UCSD-AML1 (cell line): ENCODE measurements at regions not wholly inside any gene's neighbourhood (a gene's known extent, or its start where the extent isn't known, plus 50 kb on each side); places are given as distances from the start of the nearest gene placed in this dataset.
"Not testable (repeated sequence)": the region's sequence is repeated elsewhere in the genome, so short reads cannot be mapped to it uniquely, and the experiment has no call there.

Experiments used
- DNase-seq: peaks from one replicate; lab custom pipeline; 2025; ENCODE audit not compliant: unreplicated experiment; lab: John Stamatoyannopoulos, UW

- no peak for DNase-seq
Measured at GRCh38 chr2:17257189-17257909, 260.9 kb downstream of the RAD51AP2 start.

- DNase-seq = no peak
Measured at GRCh38 chr2:17255071-17255470, 263.2 kb downstream of the RAD51AP2 start.

DNA sequence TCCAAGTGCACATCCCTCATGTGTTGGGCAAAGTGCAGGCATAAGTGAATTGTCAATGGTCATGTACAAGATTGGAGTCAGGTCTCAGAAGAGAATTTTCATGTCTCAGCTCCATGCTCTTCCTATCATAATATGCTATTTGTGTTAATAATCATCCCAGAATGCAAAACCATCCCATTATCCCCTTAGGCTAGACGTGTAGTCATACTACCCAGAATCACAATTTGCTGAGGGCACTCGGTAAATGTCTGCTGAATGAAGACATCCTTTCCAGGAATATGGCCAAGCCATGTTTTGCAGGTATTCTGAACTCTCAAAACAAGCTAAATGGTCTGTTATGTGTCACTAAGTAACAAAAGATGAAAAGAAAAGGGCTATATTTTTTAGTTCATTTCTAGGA is 263.8 kb downstream of the RAD51AP2 start:
- DNase-seq = no peak

GRCh38 chr2:17252258-17252657 is 266.0 kb downstream of the RAD51AP2 start:
- DNase-seq = no peak

DNA sequence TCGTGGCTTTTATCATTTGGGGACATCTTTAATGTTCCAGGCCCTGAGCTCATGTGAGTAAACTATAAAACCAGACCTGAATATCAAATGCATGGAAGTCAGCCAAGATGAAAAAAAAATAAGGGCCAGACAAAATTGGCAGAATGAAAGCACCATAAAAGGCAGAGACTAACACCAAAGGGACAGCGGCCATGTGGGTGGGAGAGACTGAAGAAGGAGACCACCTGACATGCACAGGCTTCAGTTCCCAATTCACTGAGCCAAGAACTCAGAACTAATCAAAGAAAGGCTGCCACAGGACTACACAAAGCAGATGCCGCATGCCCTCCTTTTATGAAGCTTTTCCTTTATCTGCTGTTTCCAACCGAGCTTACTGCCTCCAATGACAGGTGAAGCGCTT is 267.1 kb downstream of the RAD51AP2 start:
- DNase-seq = no peak

DNA sequence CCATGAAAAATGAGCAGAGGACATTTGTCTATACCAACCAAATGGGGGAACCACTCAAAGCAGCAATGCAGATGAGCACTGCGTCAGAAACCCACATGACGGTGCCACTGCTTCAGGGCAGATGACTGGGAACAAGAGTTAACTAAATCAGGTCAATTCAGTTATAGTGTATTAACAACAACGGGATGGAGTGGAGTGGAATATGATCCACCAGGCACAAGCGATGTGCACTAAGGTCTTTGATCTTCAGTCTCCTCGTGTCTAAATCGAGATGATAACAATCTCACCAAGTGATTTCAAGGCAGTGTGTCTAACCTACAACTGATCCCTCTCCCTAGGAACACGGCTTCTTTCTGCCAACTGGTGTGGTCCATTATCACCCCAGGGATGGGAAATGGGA is 269.0 kb downstream of the RAD51AP2 start:
- DNase-seq = no peak

DNA sequence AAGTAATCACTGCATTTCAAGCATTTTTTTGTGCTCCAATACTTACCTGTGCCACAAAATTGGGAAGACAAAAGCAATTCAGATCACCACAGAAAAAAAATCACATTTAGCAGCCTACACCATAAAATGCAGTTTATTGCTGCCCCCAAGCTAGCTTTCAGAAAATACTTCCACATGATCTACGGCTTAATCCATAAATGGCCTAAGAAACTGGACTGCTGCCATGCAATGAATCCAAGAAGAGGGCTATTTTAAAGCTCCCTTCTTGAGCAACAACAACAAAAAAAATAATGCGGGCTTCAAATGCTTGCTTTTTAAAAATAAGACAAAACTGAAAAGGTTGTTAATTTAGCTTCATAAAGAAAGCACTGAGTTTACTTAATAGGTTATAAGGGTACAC is 272.3 kb downstream of the RAD51AP2 start:
- DNase-seq = no peak

DNA sequence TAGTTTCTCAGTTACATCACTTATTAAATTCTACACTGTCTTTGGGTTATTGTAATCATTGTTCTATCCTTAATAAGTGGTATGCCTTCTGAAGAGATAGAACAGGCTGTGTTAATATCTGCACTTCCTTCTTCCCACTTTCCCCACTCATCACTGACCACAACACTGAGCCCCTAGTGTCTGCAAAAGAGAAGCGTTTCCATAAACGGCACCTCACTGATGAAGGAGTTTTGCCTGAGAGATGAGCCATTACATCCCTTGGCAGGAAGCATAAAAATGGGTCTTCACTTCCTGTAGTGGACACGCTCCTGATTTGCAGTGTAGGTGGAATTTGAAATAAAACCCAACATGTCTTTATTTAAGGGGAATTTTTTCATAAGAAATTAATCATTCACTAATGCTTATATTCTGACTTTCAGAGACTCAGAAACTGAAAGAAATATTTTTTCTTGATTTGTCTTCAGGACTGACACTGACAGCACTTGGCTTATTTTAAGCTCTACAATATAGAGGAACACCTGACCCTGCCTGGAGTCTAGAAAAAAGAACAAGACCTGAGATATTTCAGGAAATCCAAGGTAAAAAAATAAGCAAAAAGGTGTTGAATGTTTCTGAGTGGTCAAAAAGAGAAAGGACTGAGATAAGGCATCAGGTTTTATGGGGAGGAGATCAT is 275.3 kb downstream of the RAD51AP2 start:
- DNase-seq = no peak

DNA sequence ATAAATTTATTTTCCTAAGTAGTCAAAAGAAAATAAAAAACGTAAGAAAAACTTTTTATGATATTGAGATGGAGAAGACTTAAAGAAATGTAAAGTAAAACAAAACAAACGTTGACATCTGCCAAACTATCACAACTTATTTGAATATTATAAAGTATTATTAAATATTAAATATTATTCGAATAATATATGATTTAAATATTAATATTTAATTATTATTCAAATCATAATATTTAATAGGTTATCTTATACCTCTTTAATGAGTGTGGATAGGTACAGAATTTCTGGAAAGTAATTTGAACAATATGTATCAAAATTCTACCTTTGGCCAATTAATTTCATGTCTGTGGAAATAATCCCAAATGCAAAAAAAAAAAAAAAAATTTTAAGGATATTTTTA is 278.7 kb downstream of the RAD51AP2 start:
- no peak for DNase-seq

DNA sequence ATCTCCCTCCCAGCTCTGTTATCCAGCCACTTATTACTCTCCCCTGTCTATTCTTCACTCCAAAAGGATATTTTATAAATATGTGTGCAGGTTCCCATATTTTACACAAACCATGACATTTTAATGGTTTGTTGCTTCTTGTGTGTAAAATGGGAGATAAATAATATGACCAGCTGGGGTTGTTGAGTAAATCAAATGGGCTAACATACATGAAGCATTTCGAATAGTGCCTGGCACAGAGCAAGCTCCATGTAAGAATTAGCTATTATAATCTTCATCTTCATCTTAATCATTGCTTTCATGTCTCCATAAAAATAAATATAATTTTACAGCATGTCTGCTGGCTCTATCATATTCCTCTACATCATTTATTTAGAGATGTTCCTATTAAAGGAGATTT is 283.1 kb downstream of the RAD51AP2 start:
- DNase-seq = no peak

DNA sequence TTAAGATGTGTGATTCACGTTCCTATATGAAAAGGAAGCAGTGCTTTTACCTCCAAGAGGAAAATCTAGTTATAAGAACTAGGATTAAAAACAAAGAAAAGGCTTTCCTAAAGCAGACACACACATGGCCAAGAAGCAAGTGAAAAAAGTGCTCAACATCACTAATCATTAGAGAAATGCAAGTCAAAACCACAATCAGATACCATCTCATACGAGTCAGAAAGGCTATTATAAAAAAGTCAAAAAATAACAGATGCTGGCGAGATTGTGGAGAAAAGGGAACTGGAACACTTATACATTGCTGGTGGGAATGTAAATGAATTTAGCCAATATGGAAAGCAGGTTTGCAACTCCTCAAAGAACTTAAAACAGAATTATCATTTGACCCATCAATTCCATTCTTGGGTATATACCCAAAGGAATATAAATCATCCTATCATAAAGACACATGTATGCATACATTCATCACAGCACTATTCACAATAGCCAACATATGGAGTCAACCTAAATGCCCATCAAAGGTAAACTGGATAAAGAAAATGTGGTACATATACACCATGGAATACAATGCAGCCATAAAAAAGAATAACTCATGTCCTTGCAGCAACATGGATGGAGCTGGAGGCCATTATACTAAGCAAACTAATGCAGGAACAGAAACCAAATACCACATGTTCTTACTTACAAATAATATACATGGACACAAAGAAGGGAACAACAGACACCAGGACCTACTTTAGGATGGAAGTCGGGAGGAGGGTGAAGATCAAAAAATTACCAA is 285.3 kb downstream of the RAD51AP2 start:
- DNase-seq = no peak

DNA sequence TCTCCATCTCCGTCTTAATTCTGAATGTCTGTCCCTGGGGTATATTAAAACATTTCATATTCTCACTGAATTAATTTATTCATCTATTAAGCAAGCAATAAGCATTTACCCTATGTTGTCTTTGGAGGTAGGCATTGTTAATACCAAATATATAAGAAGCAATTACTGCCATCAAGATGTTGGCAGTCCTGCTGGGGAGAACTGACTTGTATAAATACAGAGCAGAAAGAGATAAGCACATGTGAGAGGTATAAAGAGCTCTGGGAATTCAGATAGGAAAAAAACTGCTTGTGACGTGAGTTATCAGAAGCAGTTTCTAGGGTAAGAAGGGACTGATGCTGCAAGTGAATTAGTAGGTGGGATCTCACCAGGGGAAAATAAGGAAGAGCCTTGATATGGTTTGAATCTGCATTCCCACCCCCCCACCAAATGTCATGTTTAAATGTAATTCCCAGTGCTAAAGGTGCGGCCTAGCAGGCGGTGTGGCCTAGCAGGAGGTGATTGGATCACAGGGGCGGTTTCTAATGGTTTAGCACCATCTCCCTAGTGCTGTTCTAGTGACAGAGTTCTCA is 286.8 kb downstream of the RAD51AP2 start:
- DNase-seq = no peak

DNA sequence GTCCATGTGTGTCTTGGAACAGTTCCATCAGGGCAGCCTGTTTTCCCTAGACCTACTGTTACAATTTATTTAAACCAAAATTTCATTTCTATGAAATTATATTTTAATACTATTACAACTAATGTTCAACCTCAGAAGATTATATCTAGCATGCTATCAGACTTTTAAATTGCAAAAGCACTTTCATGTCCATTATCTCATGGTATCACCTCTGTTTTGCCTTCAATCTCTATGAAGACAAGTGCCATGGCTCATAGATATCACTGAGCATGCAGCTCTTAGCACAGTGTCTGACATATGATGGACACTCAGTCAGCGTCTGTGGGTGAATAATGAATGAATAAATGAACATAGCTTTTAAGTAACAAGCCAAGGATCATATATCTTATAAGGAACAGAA is 288.8 kb downstream of the RAD51AP2 start:
- no peak for DNase-seq

DNA sequence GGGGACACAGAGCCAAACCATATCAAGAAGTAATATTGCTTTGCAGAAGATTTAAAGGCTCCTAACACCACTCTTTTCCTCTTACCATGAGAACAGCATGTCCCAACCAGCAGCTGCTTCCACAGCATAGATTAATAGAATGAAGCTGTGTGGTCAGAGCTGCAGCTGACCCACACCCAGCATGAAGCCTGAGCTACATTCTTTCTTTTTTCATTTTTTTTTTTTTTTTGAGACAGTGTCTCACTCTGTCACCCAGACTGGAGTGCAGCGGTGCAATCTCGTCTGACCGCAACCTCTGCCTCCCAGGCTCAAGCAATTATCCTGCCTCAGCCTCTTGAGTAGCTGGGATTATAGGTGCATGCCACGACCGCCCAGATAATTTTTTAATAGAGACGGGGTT is 289.8 kb downstream of the RAD51AP2 start:
- no peak for DNase-seq

DNA sequence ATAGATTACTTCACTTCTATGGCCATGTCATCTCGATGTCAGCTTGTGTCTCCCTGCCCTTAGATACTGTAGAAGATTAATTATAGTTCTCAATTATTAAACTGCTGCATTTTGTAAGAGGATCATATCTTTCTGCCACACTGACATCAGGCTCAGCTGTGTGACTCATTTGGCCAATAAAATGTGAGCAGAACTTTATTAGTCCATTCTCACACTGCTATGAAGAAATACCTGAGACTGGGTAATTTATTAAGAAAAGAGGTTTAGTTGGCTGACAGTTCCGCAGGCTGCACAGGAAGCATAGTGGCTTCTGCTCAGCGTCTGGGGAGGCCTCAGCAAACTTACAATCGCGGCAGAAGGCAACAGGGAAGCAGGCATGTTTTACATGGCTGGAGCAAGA is 290.4 kb downstream of the RAD51AP2 start:
- no peak for DNase-seq

DNA sequence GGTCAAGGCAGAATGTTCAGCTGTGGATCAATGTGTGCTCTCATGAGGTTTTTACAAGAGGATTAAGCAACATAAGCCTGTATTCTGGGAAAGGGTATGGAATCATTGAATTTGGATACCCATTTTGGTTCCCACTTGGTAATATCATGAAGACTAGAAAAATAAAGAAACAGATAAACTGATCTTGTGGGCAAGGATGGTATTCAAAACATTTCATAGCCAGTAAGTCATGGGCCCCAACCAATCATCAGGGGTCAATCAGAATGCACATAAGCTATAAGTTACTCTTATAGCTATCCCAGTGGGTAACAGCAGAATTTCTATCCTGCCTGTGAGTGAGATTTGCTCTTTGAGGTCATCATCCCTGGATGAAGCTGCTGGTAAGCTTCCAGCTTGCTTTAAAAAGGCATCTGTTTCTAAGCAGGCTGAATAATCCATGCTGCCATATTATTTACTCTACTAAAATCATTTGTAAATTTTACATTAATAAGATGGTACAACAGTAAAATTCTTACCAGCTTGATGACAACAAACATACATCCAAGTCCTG is 291.2 kb downstream of the RAD51AP2 start:
- DNase-seq = no peak

DNA sequence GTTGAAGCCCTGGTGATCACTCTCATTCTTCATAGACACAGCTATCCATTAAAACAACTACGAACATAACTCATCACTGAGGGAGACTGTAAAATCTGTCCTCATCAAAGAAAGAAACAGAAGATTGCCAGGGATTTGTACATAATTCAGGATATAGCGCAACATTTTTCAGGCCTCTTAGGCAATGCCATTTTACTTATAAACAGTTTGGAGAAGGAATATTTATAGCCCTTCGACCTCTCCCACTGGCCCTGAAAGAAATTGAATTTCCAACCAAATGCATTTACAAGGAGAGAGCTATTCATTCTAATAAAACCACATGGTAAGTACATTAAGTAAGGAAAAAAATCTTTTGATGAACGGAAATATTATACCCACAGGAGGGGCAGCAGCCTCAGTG is 295.0 kb downstream of the RAD51AP2 start:
- no peak for DNase-seq

- DNase-seq = no peak
Measured at GRCh38 chr2:17208511-17208910, 309.7 kb downstream of the RAD51AP2 start.

GRCh38 chr2:17206771-17207170 is 311.5 kb downstream of the RAD51AP2 start:
- no peak for DNase-seq

- DNase-seq = not testable (repeated sequence)
Measured at GRCh38 chr2:17204214-17204613, 314.0 kb downstream of the RAD51AP2 start.

- not testable (repeated sequence) for DNase-seq
Measured at GRCh38 chr2:17202628-17203027, 315.6 kb downstream of the RAD51AP2 start.
